ENCODE measurements at regions not wholly inside any gene's neighbourhood (a gene's known extent, or its start where the extent isn't known, plus 50 kb on each side); places are given as distances from the start of the nearest gene placed in this dataset.

DNA sequence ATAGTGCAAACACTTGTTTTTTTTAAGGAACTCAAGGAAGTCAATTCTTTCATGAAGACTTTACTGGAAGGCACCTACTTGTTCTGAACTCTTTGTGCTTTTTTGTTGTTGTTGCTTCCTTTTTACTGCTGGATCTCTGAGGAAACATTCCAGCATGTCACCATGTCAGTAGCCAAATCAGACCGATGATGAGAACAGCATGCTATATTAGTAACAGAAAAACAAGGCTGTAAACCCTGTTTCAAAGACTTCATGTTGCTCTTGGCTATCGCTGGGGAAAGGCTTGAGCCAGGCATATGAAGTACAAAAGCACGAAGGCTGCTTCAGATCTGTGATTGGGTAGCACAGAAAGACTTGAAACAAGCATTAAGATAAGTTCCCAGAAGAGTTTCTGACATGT lies 125.6 kb upstream of the SLC5A12 start:
- TF ChIP-seq, protein P1, sequence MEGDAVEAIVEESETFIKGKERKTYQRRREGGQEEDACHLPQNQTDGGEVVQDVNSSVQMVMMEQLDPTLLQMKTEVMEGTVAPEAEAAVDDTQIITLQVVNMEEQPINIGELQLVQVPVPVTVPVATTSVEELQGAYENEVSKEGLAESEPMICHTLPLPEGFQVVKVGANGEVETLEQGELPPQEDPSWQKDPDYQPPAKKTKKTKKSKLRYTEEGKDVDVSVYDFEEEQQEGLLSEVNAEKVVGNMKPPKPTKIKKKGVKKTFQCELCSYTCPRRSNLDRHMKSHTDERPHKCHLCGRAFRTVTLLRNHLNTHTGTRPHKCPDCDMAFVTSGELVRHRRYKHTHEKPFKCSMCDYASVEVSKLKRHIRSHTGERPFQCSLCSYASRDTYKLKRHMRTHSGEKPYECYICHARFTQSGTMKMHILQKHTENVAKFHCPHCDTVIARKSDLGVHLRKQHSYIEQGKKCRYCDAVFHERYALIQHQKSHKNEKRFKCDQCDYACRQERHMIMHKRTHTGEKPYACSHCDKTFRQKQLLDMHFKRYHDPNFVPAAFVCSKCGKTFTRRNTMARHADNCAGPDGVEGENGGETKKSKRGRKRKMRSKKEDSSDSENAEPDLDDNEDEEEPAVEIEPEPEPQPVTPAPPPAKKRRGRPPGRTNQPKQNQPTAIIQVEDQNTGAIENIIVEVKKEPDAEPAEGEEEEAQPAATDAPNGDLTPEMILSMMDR (IDR thresholded peaks at IDR 0.05) = no peak
- TF ChIP-seq POLR2A (IDR thresholded peaks at IDR 0.05) = no peak

Data from body of pancreas (tissue), 4 donors.